COLO829 (cell line): ENCODE measurements at regions not wholly inside any gene's neighbourhood (a gene's known extent, or its start where the extent isn't known, plus 50 kb on each side); places are given as distances from the start of the nearest gene placed in this dataset.
"Not testable (repeated sequence)": the region's sequence is repeated elsewhere in the genome, so short reads cannot be mapped to it uniquely, and the experiment has no call there.

Experiments
- DNase-seq: peaks from one replicate; pipeline ENCODE4 v3.0.0; 2012; ENCODE audit warnings: low spot score

GRCh38 chr6:137933696-137934095, 66.6 kb downstream of the TNFAIP3 start:
- no peak for DNase-seq

DNA sequence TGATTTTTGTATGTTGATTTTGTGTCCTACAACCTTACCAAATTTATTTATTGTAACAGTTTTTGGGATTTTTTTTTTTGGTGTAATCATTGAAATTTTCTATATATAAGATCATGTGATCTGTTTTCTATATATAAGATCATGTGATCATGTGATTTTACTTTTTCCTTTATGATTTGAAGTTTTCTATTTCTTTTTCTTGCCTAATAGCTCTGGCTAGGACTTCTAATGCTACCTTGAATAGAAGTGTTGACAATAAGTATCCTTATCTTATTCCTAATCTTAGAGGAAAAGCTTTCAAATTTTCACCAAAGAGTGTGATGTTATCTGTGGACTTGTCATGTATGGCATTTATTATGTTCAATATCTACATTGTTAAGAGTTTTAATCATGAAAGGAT, 69.7 kb downstream of the TNFAIP3 start:
- DNase-seq: no peak

GRCh38 chr6:137937834-137938233, 70.8 kb downstream of the TNFAIP3 start:
- DNase-seq: no peak

- DNase-seq: no peak
Measured at GRCh38 chr6:137938770-137939379, 71.8 kb downstream of the TNFAIP3 start.

- DNase-seq: no peak
Measured at GRCh38 chr6:137941995-137942394, 74.9 kb downstream of the TNFAIP3 start.

DNA sequence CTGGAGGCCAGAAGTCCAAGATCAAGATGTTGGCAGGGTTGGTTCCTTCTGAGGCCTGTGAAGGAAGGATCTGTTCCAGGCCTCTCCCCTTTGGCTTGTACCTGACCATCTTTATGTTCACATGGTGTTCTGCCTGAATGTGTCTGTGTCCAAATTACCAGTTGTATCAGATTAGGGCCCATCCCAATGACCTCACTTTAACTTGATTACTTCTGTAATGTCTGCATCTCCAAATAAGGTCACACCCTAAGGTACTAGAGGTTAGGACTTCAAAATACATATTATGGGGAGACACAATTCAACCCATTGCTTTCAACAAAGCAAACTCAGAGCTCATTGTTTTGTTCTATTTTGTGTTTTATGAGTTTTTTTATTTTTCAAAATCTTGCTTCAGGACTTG, 75.7 kb downstream of the TNFAIP3 start:
- DNase-seq: no peak

- DNase-seq: not testable (repeated sequence)
Measured at GRCh38 chr6:137944381-137944780, 77.3 kb downstream of the TNFAIP3 start.

GRCh38 chr6:137944793-137945498, 77.9 kb downstream of the TNFAIP3 start:
- peak; percentile 66 for DNase-seq

DNA sequence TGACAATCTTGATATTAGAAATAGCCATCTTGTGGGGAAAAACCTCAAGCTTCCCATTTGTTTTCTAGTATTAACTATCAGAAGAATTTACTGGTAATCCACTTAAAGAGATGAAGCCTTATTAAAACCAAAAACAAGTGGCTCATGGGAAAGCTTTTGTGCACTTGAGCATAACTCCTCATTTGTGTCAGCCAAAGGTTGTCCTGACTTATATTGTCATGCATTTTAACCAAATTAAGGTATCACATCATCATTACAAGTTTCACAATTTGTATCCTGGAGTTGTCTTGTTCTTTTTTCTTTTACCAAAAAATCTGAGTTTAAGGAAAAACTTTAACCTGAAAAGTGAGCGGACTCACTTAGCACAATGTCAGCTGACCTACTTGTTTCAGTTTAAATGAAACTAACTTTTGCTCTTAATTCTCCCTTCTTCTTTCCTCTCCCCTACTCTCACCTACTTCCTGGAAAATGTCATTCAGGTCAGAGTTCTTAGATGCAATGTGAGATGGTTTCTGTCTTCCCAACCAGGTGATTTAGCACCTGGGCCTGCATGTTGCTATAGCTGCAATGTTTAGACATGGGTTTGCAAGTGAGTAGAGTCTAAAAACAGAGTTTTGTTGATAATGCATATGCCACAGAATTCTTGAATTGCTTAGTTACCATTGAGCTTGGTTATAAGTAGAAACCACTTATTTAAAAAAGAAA, 82.8 kb downstream of the TNFAIP3 start:
- DNase-seq: no peak

DNA sequence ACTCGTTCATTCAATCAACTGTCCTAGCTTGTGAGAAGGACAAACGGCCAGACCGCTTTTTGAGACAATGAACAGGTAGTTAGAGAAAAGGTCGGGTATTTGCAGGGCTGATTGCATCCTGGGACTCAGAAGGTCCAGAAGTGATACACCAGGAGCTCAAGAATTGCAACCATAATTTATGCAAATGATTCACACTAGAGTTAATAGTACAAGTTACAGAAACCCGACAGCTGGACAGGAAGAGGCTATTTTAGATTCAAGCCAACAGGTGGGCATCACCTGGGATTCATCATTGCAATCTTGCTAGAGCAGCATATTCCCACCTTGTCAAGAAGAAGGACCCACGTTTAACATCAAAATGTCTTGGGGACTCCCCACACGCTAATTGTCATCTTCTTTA, 83.5 kb downstream of the TNFAIP3 start:
- no peak for DNase-seq

DNA sequence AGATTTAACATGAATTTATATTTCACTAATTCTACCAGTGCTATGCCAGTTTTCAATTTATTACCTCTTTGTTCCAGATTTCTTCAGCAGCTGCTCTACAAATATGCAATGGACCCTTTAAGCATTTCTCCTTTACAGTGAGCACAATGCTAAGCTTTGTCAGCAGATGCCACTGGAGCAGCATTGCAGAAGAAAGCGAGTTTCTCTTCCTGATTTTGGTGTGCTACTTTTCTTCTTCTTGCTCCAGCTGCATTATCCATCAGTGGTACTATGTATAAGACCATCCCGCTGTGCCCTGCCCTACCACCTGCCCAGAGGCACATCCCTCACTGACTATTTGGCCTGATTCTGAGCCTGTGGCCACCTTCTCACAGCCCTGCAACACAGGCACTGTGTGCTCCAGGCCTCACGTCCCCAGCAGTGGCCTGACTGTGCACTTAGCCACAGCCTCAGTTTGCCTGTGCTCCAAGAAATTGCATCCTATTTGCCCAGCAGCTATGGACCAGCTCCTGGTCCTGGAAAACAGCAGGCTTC, 84.1 kb downstream of the TNFAIP3 start:
- no peak for DNase-seq

GRCh38 chr6:137952247-137952646, 85.2 kb downstream of the TNFAIP3 start:
- DNase-seq: no peak

GRCh38 chr6:137953761-137954160, 86.7 kb downstream of the TNFAIP3 start:
- DNase-seq: no peak

- no peak for DNase-seq
Measured at GRCh38 chr6:137954253-137954652, 87.2 kb downstream of the TNFAIP3 start.

GRCh38 chr6:137956098-137956488, 89.0 kb downstream of the TNFAIP3 start:
- no peak for DNase-seq

GRCh38 chr6:137957471-137957870, 90.4 kb downstream of the TNFAIP3 start:
- DNase-seq: no peak

GRCh38 chr6:137958811-137959565, 91.9 kb downstream of the TNFAIP3 start:
- DNase-seq: no peak

DNA sequence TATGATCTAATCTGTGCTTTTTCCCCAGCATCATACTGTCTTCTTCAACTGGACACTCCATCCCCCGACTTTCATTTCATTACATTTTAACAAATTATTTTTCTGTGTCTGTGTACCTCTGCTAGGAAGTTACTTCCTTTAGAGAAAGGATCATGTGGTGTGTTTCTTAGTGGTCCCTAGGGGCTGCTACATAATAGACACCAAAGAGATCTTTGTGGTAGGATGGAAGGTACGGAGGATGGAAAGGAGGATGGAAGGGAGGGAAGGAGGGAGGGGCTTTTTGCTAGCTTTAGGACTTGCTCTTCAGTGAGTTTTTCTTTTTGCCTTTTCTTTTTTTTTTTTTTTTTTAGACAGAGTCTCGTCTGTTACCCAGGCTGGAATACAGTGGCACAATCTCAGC, 95.7 kb downstream of the TNFAIP3 start:
- DNase-seq: no peak

DNA sequence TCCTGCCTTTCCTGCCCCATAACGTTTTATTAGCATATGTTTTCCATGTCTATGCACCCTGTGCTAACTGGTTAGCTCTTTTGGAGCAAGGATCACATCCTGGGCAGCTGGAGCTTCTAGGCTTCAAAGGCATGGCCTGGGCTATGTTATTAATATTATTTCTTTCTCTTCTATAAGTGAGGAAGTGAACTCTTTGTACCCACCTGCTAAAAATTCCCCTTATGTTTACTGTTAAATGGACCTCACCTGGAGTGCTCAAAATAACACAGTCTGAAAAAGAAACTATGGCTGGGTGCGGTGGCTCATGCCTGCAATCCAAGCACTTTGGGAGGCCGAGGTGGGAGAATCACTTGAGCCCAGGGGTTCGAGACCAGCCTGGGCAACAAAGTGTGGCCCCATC, 97.8 kb downstream of the TNFAIP3 start:
- no peak for DNase-seq

DNA sequence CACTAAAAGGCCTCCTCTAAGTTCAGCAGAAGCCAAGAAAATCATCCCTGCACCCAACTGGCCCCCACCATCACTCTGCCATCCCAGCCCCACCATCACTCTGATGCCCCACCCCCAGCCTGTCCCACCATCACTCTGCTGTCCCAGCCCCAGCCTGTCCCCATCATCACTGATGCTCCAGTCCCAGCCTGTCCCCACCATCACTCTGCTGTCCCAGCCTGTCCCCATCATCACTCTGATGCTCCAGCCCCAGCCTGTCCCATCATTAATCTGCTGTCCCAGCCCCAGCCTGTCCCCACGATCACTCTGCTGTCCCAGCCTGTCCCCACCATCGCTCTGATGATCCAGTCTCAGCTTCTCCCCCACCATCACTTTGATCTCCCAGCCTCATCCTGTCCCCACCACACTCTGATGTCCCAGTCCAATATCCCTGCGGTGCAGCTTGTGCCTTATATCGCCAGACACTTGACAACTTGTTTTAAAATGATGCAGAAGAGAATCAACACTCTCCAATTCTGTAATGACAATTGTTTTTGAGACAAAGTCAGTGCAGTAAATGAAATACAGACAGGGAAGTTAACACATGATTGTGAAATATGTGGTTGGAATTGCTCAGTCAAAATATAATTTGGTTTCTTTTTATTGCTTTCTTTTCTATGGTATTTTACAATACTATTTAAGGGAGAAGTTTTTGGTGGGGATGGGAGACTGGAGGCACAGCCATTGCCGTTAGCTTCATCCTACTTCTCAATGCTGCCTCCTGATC, 100.8 kb downstream of the TNFAIP3 start:
- no peak for DNase-seq

GRCh38 chr6:137968455-137968804, 101.4 kb downstream of the TNFAIP3 start:
- DNase-seq: no peak

DNA sequence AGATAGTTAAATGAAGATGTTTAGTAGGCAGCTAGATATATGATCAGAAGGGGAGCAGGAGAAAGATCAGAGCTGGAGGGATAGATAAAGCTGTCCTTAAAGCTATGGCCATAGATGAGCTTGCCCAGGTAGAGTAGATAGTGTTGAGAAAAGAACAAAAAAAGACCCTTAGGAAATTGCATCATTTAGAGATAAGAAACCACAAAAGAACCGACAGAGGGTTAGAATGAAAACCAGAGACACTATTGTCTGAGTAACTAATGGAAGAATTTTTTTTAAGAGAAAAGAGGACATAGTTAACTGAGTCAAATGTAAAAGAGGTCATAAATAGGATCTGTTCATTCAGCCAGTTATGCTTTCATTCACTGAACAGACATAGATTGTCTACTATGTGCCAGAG, 101.8 kb downstream of the TNFAIP3 start:
- peak; percentile 35 for DNase-seq
